H9 (cell line): ENCODE measurements at regions not wholly inside any gene's neighbourhood (a gene's known extent, or its start where the extent isn't known, plus 50 kb on each side); places are given as distances from the start of the nearest gene placed in this dataset.

Source experiments
- DNase-seq: peaks from one replicate; pipeline ENCODE4 v3.0.0-alpha.2; 2017
- H2AFZ ChIP-seq: one replicate; pipeline ENCODE4 v1.6.1; 2013; ENCODE audit warnings: mild to moderate bottlenecking, low read length, control low read depth, moderate library complexity
- H2AK5ac ChIP-seq: 2 replicates; pipeline ENCODE4 v1.6.1; 2013; ENCODE audit warnings: low read length, control low read depth, mixed read lengths; ENCODE audit not compliant: insufficient read length
- H2BK120ac ChIP-seq: one replicate; pipeline ENCODE4 v1.6.1; 2013; ENCODE audit warnings: low read depth, mild to moderate bottlenecking, low read length, control low read depth, inconsistent platforms; ENCODE audit not compliant: poor library complexity, severe bottlenecking
- H2BK12ac ChIP-seq: 2 replicates; pipeline ENCODE4 v1.6.1; 2013; ENCODE audit warnings: low read length, control low read depth, mixed read lengths, low read depth; ENCODE audit not compliant: insufficient read length
- H2BK15ac ChIP-seq: 2 replicates; pipeline ENCODE4 v1.6.1; 2013; ENCODE audit warnings: low read depth, low read length, control low read depth
- H2BK20ac ChIP-seq: one replicate; pipeline ENCODE4 v1.6.1; 2013; ENCODE audit warnings: low read depth, mild to moderate bottlenecking, low read length, control low read depth, inconsistent platforms; ENCODE audit not compliant: poor library complexity, severe bottlenecking
- H2BK5ac ChIP-seq: 2 replicates; pipeline ENCODE4 v1.6.1; 2013; ENCODE audit warnings: low read length, control low read depth, mixed read lengths; ENCODE audit not compliant: insufficient read length
- H3K14ac ChIP-seq: 2 replicates; pipeline ENCODE4 v1.6.1; 2013; ENCODE audit warnings: low read length, control low read depth; ENCODE audit not compliant: insufficient read depth
- H3K18ac ChIP-seq: 2 replicates; pipeline ENCODE4 v1.6.1; 2013; ENCODE audit warnings: low read depth, mild to moderate bottlenecking, mixed read lengths, low read length, control low read depth; ENCODE audit not compliant: insufficient read length
- H3K23ac ChIP-seq: 2 replicates; pipeline ENCODE4 v1.6.1; 2013; ENCODE audit warnings: low read length, control low read depth, mixed read lengths, low read depth; ENCODE audit not compliant: insufficient read length
- H3K23me2 ChIP-seq: 2 replicates; pipeline ENCODE4 v1.6.1; 2013; ENCODE audit warnings: low read depth, mild to moderate bottlenecking, mixed read lengths, low read length, control low read depth; ENCODE audit not compliant: insufficient read length, poor library complexity, severe bottlenecking
- H3K27ac ChIP-seq: 2 replicates; pipeline ENCODE4 v1.5.1; 2013; ENCODE audit warnings: low read length, control low read depth, mixed read lengths, low read depth; ENCODE audit not compliant: insufficient read length
- H3K27me3 ChIP-seq: 2 replicates; pipeline ENCODE4 v1.6.1; 2013; ENCODE audit warnings: low read length, control low read depth, inconsistent platforms; ENCODE audit not compliant: insufficient read depth
- H3K4ac ChIP-seq: 2 replicates; pipeline ENCODE4 v1.6.1; 2013; ENCODE audit warnings: low read depth, mild to moderate bottlenecking, control low read depth, inconsistent platforms, low read length, moderate library complexity
- H3K4me1 ChIP-seq: 2 replicates; pipeline ENCODE4 v1.6.1; 2013; ENCODE audit warnings: low read length, control low read depth, inconsistent platforms; ENCODE audit not compliant: insufficient read depth
- H3K4me2 ChIP-seq: 2 replicates; pipeline ENCODE4 v1.6.1; 2013; ENCODE audit warnings: low read length, control low read depth, mixed read lengths; ENCODE audit not compliant: insufficient read length, insufficient read depth
- H3K56ac ChIP-seq: 2 replicates; pipeline ENCODE4 v1.6.1; 2013; ENCODE audit warnings: low read depth, mild to moderate bottlenecking, mixed read lengths, low read length, control low read depth; ENCODE audit not compliant: insufficient read length
- H3K79me1 ChIP-seq: 2 replicates; pipeline ENCODE4 v1.6.1; 2013; ENCODE audit warnings: low read depth, mild to moderate bottlenecking, moderate library complexity, low read length, control low read depth, inconsistent platforms; ENCODE audit not compliant: insufficient read depth, poor library complexity, severe bottlenecking
- H3K79me2 ChIP-seq: 2 replicates; pipeline ENCODE4 v1.6.1; 2013; ENCODE audit warnings: low read length, control low read depth, inconsistent platforms; ENCODE audit not compliant: insufficient read depth
- H3K9ac ChIP-seq: 2 replicates; pipeline ENCODE4 v1.6.1; 2013; ENCODE audit warnings: low read length, control low read depth, mixed read lengths; ENCODE audit not compliant: insufficient read length; ENCODE audit errors: extremely low read depth
- H3K9me3 ChIP-seq: one replicate; pipeline ENCODE4 v1.6.1; 2013; ENCODE audit warnings: low read depth, low read length, inconsistent platforms; ENCODE audit not compliant: control insufficient read depth
- H3T11ph ChIP-seq: one replicate; pipeline ENCODE4 v1.6.1; 2013; ENCODE audit warnings: mild to moderate bottlenecking, low read length, control low read depth, inconsistent platforms
- H4K20me1 ChIP-seq: one replicate; pipeline ENCODE4 v1.6.1; 2013; ENCODE audit not compliant: control insufficient read depth, insufficient read length, insufficient read depth
- H4K5ac ChIP-seq: 2 replicates; pipeline ENCODE4 v1.6.1; 2013; ENCODE audit warnings: low read depth, mild to moderate bottlenecking, mixed read lengths, low read length, control low read depth; ENCODE audit not compliant: insufficient read length
- H4K8ac ChIP-seq: replicated peaks from 2 replicates; pipeline ENCODE4 v1.6.1; 2013; ENCODE audit warnings: low read length, control low read depth, mixed read lengths, low read depth; ENCODE audit not compliant: insufficient read length
- H4K91ac ChIP-seq: 2 replicates; pipeline ENCODE4 v1.6.1; 2013; ENCODE audit warnings: low read depth, mild to moderate bottlenecking, moderate library complexity, mixed read lengths, low read length, control low read depth; ENCODE audit not compliant: insufficient read length
- H3K27ac Mint-ChIP-seq, 3 experiments: 2 replicates in 2 of 3; 3 replicates in 1 of 3; pipeline ENCODE4 v1.8.0; 2020 to 2021; ENCODE audit warnings: mixed read lengths in 3 of 3, mild to moderate bottlenecking in 1 of 3, moderate library complexity in 1 of 3
- H3K27me3 Mint-ChIP-seq: 2 replicates; pipeline ENCODE4 v1.8.0; 2021; ENCODE audit warnings: low read depth, mild to moderate bottlenecking, moderate library complexity, mixed read lengths
- H3K36me3 Mint-ChIP-seq, 3 experiments: 2 replicates in 2 of 3; 3 replicates in 1 of 3; pipeline ENCODE4 v1.8.0; 2020 to 2021; ENCODE audit warnings: low read depth in 3 of 3, mixed read lengths in 3 of 3; ENCODE audit not compliant: insufficient read depth in 1 of 3
- H3K4me1 Mint-ChIP-seq, 2 experiments: 2 replicates each; pipeline ENCODE4 v1.8.0; 2020; ENCODE audit warnings: mixed read lengths in 2 of 2
- H3K4me3 Mint-ChIP-seq, 2 experiments: 2 replicates in 1 of 2; 3 replicates in 1 of 2; pipeline ENCODE4 v1.8.0; 2020 to 2021; ENCODE audit warnings: mild to moderate bottlenecking in 2 of 2, mixed read lengths in 2 of 2, moderate library complexity in 1 of 2
- H3K9me3 Mint-ChIP-seq, 2 experiments: 2 replicates in 1 of 2; 3 replicates in 1 of 2; pipeline ENCODE4 v1.8.0; 2020; ENCODE audit warnings: mild to moderate bottlenecking in 2 of 2, mixed read lengths in 2 of 2, moderate library complexity in 1 of 2
- CTCF ChIP-seq: fragments of 200-600 bp; sonication (generic); conservative IDR thresholded peaks from 3 replicates; pipeline ENCODE4 v1.8.0; 2021; ENCODE audit warnings: antibody characterized with exemption, mild to moderate bottlenecking
- WGBS: extraction: QIAGEN DNeasy Blood & Tissue Kit; methylation state at CpG from one replicate; pipeline ENCODE4 v1.1.7; 2013; ENCODE audit warnings: missing lambda C conversion rate, low lambda C conversion rate, mixed read lengths; ENCODE audit not compliant: insufficient read length; ENCODE audit errors: extremely low coverage; 5-methylcytosine and 5-hydroxymethylcytosine counted together

GRCh38 chrX:56113785-56114436 is 118.2 kb upstream of the KLF8 start:
- Histone ChIP-seq H3T11ph (no peak overlapping the region), H2BK5ac (no peak overlapping the region), H2AFZ (no peak overlapping the region), H3K79me2 (no peaks in the 10 kb centered on the region), H3K23me2 (no peaks in the 10 kb centered on the region), H4K5ac (no peak overlapping the region), H3K27ac (no peak overlapping the region), H3K4me1 (no peaks in the 10 kb centered on the region), H3K14ac (no peak overlapping the region), H3K4me2 (no peak overlapping the region), H3K27me3 (no peaks in the 10 kb centered on the region), H2BK120ac (no peak overlapping the region), H2AK5ac (no peak overlapping the region), H3K9ac (no peak overlapping the region), H4K20me1 (no peaks in the 10 kb centered on the region), H2BK20ac (no peak overlapping the region), H3K79me1 (no peaks in the 10 kb centered on the region), H2BK12ac (no peak overlapping the region), H3K9me3 (no peaks in the 10 kb centered on the region), H3K56ac (no peak overlapping the region), H3K23ac (no peak overlapping the region), H2BK15ac (no peak overlapping the region), H3K4ac (no peak overlapping the region), H4K91ac (no peak overlapping the region), H3K18ac (no peak overlapping the region), H4K8ac (no peak overlapping the region)
- H3K36me3 Mint-ChIP-seq = peaks cover 0 to 5% (median 2%) of the 10 kb centered on the region in 3 experiments; a peak in 3 of 7 replicates
- H3K27me3 Mint-ChIP-seq = no peaks in the 10 kb centered on the region
- peaks cover 52 to 65% of the 10 kb centered on the region in 2 experiments for H3K9me3 Mint-ChIP-seq
- H3K4me3 Mint-ChIP-seq = no peak overlapping the region
- no peak for TF ChIP-seq CTCF
- no CpG with 5 or more reads among the region's 16 CpGs for WGBS
- DNase-seq = peak; percentile 74
- H3K27ac Mint-ChIP-seq = peak overlapping the region in 1 of 3 experiments; percentile 44; a peak in 1 of 7 replicates
- peaks cover 2 to 5% of the 10 kb centered on the region in 2 experiments; a peak in 3 of 4 replicates for H3K4me1 Mint-ChIP-seq
